GM12873 (cell line): ENCODE measurements at regions not wholly inside any gene's neighbourhood (a gene's known extent, or its start where the extent isn't known, plus 50 kb on each side); places are given as distances from the start of the nearest gene placed in this dataset.

ENCODE experiments used
- TF ChIP-seq, protein P1 (sequence below): IDR thresholded peaks from 2 replicates; pipeline ENCODE4 v1.5.1; 2012; ENCODE audit warnings: low read depth, mild to moderate bottlenecking, moderate library complexity, low read length, control low read depth; ENCODE audit not compliant: insufficient read depth; ENCODE audit errors: missing control alignments

DNA sequence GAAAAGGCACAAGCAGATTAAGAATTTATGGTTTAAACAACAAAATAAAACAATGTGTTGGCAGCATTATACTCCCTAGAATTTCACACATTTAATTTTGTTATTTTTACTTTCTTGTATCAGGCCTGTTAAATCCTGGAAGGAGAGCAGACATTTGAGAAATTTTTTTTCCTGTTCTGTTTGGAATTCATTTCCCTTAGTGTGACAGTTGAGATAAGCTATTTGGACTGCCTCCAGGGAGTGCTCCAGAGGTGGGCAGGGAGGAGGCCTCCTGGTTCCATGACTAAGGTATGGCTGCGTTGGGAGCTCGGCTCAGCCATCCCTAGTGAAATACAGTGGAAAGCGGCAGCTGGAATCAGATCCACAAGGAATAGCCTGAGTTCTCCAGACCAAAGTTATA is 185.7 kb downstream of the KCNRG start:
- TF ChIP-seq, protein P1, sequence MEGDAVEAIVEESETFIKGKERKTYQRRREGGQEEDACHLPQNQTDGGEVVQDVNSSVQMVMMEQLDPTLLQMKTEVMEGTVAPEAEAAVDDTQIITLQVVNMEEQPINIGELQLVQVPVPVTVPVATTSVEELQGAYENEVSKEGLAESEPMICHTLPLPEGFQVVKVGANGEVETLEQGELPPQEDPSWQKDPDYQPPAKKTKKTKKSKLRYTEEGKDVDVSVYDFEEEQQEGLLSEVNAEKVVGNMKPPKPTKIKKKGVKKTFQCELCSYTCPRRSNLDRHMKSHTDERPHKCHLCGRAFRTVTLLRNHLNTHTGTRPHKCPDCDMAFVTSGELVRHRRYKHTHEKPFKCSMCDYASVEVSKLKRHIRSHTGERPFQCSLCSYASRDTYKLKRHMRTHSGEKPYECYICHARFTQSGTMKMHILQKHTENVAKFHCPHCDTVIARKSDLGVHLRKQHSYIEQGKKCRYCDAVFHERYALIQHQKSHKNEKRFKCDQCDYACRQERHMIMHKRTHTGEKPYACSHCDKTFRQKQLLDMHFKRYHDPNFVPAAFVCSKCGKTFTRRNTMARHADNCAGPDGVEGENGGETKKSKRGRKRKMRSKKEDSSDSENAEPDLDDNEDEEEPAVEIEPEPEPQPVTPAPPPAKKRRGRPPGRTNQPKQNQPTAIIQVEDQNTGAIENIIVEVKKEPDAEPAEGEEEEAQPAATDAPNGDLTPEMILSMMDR = no peak

DNA sequence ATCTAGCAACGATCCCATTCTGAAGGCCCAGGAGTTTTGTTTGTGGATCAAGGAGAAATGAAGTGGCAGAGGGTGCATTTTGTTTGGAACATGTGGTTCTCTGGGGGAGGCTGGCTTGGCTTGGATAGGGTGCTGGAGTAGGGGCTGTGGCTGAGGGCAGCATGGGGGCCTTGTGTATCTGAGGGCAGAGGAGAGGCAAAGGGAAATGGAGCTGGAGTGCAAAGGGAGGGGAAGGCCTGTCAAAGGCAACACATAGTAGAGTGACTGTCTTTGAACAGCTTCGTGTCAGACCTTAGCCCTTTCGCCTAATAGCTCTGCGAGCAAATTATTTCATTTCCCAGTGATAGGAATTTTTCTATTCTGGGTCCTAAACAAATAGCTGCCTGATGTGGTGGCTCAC is 187.2 kb downstream of the KCNRG start:
- TF ChIP-seq, protein P1 = no peak

DNA sequence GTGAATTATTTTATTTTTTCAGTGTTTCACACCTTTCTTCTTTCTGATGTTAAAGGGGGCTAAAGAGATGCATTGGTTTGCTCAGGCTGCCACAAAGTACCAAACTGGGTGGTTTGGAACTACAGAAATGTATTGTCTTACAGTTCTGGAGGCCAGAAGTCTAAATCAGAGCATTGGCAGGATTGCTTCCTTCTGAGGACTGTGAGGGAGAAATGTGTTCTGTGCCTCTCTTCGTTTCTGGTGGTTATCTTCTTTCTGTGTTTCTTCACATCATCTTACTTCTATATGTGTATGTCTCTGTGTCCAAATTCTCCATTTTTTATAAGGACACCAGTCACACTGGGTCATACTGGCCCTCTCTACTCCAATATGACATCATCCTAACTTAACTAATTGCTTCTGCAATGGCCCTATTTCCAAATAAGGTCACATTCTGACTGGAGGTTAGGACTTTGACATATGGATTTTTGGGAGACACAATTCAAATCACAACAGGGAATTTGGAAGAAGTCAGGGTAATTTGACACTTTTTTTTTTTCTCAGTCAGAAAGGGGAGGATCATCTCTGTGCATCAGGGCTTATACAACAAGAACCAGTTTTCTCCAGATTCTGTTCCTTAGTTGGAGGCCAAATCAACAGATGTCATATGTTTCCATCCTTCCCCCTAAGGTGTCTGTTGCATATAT is 188.2 kb downstream of the KCNRG start:
- TF ChIP-seq, protein P1 = no peak

DNA sequence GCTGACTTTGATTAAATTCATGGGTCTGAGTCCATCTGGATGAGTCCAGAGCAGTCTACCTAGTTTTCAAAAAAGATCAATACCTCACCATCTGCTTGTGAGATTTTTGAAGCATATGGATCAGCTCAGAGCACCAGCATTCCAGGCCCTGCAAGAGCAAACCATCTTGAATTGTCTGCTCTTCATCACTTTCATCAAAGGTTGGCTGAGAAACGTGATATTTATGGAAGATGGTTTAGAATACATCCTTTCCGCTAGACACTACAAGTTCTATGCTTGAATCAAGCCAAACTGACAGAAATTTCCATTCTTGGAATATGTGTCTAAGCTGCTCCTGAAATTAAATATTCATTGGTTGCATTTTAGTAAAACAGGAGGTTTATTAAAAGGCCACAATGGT is 190.3 kb downstream of the KCNRG start:
- TF ChIP-seq, protein P1 = no peak

DNA sequence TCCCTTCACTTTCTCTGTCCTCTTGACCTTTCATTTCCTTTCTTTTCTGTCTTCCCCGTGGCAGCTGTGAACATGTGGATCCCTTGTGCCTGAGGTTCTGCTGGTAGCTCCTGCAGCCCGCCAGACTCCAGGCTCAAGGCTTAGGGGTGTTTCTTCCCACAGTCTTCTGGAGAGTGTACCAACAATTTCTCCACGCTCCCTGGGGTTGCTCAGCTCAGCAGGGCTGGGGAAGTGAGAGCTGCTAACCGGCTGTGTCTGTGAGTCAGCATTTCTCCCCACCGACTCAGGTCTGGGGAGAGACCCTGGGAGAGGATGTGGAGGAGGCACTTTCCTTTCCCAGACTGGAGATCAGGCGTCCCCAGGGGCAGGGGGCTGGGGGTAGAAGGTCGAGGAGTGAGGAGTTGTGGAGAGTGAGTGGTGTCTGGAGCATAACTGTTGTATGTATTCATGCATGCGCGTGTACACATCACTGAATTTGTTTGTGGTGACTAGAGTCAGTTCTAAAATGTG is 193.6 kb downstream of the KCNRG start:
- TF ChIP-seq, protein P1 = no peak

DNA sequence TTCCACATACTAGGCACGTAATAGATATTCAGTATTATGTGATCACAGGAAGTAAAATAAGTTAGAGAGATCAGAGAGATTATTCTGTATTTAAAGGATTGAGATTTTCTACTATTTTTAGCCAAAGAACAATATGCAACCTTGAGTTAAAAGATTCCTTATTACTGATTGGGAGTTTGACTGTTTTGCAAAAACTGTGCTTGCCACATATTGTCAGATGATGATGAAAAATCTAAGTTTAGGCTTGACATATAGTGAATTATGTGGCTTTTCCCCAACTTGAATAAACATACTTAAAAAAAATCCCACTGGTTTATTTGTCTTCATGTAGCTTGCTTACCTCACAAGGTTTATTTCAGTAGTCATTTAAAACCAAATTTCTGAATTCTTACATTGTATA is 194.4 kb downstream of the KCNRG start:
- TF ChIP-seq, protein P1 = no peak

DNA sequence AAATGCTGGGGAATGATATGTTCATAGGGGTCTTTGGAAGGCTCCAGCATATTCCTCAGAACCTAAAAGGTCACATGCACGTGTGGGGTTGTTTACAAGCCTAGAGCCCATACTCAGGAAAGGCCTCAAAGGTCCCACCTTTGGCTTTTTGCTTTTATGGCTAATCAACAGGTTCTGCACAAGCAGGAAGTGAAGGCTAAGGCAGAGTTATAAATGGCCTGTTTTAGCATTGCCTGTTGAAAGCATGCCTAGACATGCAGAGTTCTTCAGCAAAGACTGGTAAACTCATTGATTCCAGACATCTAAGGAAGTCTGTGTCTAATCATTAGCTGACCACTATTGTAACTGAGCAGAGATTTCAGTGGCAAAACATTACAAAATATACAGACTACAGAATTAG is 198.3 kb downstream of the KCNRG start:
- TF ChIP-seq, protein P1 = no peak
